ENCODE measurements at regions not wholly inside any gene's neighbourhood (a gene's known extent, or its start where the extent isn't known, plus 50 kb on each side); places are given as distances from the start of the nearest gene placed in this dataset.
"Not testable (repeated sequence)": the region's sequence is repeated elsewhere in the genome, so short reads cannot be mapped to it uniquely, and the experiment has no call there.

DNA sequence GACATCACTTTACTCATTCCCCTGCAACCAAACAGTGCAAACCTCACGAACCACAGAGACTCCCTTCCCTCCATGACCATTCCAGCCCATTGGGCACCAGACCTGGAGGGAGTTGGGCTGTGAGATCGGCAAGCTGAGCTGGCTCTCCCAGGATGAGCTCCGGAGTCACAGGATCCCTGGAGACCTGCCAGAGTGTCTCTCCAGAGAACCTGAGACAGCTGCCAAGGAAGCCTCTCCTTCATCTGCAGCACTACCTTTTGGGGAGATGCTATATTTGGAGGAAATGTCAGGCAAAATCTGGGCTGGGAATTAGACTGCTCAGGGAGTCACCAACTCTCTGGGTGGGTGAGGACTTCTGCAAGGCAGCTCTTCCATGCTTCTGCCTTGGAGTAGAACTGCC is 417.4 kb downstream of the TNS1 start:
- no peak for DNase-seq (ENCODE audit: low read depth)

GRCh38 chr2:217580407-217580806 is 422.4 kb downstream of the TNS1 start:
- DNase-seq (ENCODE audit: low read depth), result not testable (repeated sequence)

DNA sequence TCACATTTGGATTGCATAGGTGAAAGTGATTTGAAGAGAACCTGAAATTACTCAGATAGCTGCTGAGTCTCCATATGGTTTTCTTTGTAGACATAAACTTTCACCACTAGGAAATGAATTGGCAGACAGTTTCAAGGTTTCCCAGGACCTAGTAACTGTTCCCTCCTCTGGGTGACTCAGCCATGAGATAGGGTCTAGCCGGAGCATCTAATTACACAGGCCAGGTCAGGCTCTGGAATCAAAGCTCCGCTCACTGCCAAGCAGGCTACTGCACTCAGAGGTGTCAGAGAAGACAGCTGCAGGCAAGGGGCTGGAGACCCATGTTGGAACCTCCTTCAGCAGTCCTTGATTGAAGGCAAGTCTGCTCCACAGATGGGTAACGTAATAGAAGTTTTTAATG is 429.2 kb downstream of the TNS1 start:
- no peak for DNase-seq (ENCODE audit: low read depth)

DNA sequence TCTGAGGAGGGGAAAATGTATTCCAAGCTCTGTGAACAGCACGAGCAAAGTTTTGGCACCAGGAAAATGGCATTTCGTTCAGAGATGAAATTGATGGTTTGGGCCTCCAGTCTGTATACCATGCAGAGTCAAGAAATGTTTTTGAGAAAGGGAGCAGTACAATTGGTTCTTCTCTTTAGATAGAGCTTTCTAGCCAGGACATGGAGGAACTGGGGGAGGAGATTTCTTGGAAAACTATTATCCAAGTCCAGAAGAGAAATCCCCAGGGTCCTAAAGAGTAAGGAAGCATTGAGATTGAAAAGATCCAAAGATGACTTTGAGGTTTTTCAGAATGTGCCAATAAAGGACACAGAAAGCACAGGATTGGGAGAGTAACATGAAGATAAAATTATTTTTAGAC is 432.4 kb downstream of the TNS1 start:
- DNase-seq (ENCODE audit: low read depth), result no peak

GRCh38 chr2:217568289-217568971 is 434.4 kb downstream of the TNS1 start:
- no peak for DNase-seq (ENCODE audit: low read depth)

- DNase-seq (ENCODE audit: low read depth), result no peak
Observed at GRCh38 chr2:217563565-217563964, 439.2 kb downstream of the TNS1 start.

- no peak for DNase-seq (ENCODE audit: low read depth)
Observed at GRCh38 chr2:217562871-217563480, 439.8 kb downstream of the TNS1 start.

- DNase-seq (ENCODE audit: low read depth), result no peak
Observed at GRCh38 chr2:217559084-217559483, 443.7 kb downstream of the TNS1 start.

DNA sequence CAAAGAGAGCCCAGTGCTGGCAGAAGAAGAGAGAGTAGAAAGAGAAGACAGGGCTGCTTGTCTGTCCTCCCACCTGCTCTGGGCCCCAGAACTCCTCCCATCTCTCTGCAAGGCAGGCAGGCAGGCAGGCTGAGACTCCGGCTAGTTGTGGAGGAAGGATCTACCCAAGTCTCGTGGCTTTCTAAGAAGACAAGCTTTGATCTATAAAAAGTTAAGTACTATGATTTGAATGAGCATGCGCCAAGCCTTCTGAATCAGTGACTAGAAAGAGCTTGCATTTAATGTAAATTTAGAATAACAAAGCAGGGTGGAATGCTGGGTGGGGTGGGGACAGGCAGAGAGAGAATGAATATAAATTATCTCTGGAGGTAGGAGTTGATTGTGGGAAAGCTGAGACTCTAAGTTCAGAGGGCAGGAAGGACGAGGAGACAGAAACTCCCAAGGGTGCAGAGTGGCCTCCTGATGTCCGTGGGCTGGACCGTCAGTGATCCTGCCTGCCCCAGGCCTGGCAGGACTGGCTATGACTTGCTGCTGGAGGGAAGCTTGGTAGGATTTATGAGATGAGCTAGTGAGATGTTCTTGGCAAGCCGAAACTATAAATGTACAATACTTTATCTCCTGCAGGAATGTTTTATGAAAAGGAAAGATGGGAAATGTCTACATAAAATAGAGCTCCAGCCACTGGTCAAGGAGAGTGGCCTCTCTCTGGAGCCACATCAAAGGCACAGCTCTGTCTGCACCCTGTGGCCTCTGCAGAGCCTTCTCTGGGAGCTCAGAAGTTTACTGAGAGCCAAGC is 447.5 kb downstream of the TNS1 start:
- DNase-seq (ENCODE audit: low read depth), result no peak

DNA sequence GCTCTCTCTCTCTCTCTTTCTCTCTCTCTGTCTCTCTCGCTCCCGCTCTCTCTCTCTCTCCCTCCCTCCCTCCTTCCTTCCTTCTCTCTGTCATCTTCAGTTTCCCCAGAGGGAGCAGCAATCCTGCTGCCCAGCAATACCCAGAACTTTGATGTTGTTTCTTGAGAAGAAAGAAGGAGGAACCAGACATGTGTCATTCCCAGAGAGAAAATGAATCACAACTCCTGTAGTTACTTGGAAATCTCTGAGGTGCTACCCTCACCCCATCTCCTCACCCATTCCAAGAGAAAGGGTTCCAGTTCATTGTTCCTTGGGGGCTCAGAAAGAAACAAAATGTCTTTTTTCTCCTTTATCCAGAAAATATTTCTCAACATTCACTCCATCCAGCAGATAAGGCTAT is 449.1 kb downstream of the TNS1 start:
- DNase-seq (ENCODE audit: low read depth), result no peak

DNA sequence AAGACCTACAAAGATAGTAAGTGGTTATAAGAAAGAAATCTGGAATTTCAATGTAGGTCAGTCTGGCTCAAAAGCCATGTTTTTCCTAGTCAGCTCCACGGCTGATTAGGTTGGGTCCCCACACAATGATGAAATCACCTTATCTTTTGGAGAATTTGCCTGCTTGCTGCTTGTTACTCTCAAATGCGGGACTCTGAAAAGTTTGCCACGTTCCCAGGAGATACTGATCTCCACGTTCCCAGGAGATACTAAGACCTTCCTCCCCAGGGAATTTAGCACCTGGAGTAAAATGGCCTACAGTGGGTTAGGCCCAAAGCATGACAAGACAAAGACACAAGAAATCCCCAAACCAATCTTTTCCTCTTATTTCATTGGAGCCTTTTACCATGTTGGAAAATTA is 449.6 kb downstream of the TNS1 start:
- no peak for DNase-seq (ENCODE audit: low read depth)

DNA sequence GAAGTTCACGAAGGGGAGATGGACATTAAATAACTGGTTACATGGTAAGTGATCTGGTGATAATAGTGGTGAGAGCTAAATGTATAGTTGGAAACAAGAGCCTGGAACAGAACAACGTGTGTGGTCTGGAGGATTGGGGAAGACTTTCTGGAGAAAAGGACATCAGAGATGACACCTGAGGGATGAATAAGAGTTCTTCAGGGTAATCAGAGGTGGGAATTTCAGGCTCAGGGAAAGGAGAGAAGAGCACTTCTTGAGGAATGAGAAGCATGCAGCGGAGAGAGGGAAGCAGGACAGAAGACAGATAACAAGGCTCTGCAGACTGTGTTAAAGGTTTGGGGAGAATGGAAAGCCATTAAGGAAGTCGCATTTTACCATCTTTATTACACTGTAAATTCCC is 450.7 kb downstream of the TNS1 start:
- DNase-seq (ENCODE audit: low read depth), result no peak

DNA sequence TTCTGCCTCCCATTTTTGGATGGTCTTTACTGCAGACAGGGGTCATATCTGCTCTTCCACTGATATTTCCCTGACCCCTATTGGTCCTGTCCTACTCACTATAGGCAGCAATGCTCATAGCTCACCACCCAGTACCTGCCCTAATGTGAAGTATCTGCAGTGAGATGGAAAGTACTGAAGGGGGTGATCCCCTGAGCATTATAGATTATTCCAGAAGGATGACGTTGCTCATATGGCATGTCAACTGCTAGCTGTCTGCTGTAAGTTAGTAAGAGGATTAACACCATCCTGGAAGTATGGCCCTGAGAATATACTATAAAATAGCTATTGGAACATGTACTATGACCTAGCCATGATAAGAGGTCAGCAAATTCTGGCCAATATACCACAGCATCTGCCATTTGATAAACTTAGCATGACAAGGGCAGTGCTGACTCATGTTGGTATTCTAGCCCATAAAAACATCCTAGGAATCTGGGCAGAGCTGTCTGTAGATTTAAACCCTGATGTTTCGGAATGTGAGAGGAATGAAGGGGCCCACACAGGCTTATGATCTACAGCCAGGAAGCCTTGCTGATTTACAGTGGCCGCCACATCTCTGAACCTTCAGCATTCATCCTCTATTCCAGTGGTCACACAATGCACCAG is 451.4 kb downstream of the TNS1 start:
- DNase-seq (ENCODE audit: low read depth), result no peak

- no peak for DNase-seq (ENCODE audit: low read depth)
Observed at GRCh38 chr2:217539126-217539525, 463.7 kb downstream of the TNS1 start.

GRCh38 chr2:217538719-217539118 is 464.1 kb downstream of the TNS1 start:
- no peak for DNase-seq (ENCODE audit: low read depth)

GRCh38 chr2:217535957-217536708 is 466.7 kb downstream of the TNS1 start:
- no peak for DNase-seq (ENCODE audit: low read depth)

- DNase-seq (ENCODE audit: low read depth), result no peak
Observed at GRCh38 chr2:217530392-217531090, 472.3 kb downstream of the TNS1 start.

DNA sequence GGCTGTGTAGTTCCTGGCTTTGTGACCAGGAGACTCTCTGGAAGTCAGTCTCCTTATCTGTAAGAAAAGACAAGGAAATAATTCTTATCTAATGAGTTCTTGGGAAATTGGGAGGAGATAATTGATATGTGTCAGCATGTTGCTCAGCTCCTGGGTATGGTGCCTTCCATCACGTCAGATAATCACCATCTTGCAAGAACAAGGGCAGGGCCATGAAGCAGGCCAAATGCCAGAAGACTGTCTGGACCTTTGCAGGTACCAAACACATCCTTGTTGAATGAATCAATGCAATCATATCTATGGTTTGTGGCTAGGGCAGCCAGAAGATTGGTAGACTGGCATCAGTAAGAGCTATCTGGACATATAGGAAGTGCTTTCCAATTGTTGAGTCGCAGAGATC is 473.5 kb downstream of the TNS1 start:
- no peak for DNase-seq (ENCODE audit: low read depth)

- DNase-seq (ENCODE audit: low read depth), result no peak
Observed at GRCh38 chr2:217527590-217528202, 475.1 kb downstream of the TNS1 start.

GRCh38 chr2:217525076-217525475 is 477.7 kb downstream of the TNS1 start:
- DNase-seq (ENCODE audit: low read depth), result no peak

- DNase-seq (ENCODE audit: low read depth), result no peak
Observed at GRCh38 chr2:217523286-217523685, 479.5 kb downstream of the TNS1 start.

Measured in stimulated activated CD4-positive, alpha-beta T cell treated with anti-CD3 and anti-CD28 coated beads, Interleukin-2, amount 100 ng/mL, for 4 hours (primary cell).